Mucosa of gallbladder (tissue), 1 donor: ENCODE measurements at regions not wholly inside any gene's neighbourhood (a gene's known extent, or its start where the extent isn't known, plus 50 kb on each side); places are given as distances from the start of the nearest gene placed in this dataset.
"Not testable (repeated sequence)": the region's sequence is repeated elsewhere in the genome, so short reads cannot be mapped to it uniquely, and the experiment has no call there.

Experiments used
- DNase-seq: peaks from one replicate; pipeline ENCODE4 v3.0.0-alpha.2; 2020; ENCODE audit warnings: low spot score
- donor health status: DM: no; HTN: no; CAD: no.

DNA sequence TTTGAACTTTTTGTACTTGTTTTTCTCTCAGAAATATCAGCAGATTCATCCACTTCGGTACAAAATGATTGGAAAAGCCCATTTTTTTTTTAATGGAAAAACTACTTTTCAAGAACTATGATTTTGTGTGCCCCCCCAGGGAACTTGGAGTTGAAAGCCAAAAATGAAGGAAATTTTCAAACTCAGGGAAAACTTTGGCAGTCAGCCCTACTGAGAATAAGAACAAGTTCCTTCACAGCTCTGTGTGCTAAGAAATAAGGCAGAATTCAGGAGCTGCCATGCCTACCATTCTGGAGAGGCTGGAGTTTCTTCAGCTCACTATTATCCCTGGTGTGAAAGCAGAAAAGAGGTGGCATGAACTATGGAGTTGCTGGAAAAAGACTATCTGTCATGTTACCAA is 226.0 kb upstream of the SLC35G4 start:
- no peak for DNase-seq

DNA sequence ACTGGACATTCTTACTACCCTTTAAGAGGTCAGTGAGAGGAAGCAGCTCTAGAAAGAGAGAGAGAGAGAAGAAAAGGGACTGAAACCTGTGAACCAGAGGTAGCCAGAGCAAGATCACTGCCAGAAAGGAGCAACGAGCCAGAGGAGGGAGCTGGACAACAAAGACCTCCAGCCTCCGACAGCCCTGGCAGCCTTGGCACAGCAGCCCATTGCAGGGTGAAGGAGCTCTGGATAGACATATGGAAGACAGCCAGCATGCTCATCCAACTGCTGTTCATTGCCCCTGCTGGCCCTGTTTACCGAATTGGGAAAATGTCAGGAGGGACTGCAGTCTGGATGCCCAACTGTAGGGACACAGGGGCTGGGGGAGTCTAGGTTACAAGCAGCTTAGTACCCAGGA is 228.4 kb upstream of the SLC35G4 start:
- DNase-seq = no peak

DNA sequence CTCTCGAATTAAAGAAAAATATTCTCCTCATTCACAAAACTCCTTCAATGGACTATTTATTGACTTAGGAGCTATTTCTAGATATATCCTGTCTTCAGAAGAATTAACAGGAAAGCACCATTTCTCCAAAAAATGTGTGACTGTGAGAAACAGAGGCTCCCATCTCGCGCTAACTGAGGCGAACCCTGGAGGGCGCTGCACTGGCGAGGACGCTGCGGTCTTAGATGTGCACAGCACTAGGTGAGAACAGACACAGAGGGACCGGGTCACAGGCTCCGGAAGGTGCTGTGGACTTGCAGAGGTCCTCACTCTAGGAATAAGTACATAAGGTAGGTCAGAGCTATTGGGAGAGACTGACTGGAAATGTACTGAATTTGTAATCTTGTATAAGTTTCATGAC is 229.7 kb upstream of the SLC35G4 start:
- no peak for DNase-seq

DNA sequence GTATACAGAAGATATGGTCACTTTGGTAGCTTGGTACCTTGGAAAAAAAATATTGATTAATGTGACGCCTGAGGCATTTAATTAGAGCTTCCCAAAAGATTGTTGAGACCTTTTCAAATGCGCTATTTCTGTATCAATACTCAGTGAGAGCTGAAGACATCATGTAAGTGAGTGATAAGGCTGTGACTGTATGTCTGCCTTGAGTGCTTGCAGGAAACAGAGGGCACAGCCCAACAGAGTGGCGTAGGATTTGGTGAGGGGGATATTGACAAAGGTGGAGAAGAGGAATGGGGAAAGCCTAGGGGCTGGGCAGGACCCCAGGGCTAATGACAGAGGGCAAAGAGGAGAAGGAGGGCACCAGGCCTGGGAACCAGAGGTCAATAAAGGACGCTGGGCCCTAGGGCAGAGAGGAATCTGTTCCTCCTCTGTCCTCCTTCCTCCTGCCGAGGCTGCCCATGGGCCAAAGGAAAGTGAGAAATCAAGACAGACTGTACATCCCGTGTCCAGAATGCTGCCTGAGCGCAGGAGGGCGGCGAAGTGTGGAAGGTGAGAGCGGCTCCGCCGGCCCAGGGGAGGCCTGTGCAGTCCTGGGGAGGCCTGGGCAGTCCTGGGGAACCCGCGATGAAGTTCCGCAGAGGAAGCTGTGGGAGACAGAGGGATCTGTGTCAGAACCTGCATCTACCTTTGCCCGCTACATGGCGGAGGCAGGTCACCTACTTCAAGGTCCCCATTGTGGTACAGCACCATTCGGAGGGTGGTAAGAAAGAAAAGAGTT is 228.6 kb upstream of the PIEZO2 start:
- no peak for DNase-seq

DNA sequence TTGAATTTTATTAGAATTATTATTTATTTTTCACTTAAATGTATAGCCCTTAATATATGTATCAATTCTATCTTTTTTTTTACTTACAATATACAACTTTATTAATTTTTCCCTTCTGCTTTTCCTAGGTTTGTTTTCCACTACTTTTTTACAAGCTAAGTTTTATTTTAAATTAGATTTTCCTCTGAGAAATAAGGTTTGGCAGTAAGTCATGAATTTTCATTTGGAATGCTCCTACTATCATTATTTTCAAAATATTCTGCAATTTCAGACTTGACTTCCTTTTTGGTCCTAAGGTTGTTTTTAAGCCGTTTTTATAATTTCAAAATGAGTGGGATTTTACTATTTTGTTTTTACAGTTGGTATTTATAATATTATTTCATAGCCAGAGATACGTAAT is 222.8 kb upstream of the PIEZO2 start:
- DNase-seq = no peak

DNA sequence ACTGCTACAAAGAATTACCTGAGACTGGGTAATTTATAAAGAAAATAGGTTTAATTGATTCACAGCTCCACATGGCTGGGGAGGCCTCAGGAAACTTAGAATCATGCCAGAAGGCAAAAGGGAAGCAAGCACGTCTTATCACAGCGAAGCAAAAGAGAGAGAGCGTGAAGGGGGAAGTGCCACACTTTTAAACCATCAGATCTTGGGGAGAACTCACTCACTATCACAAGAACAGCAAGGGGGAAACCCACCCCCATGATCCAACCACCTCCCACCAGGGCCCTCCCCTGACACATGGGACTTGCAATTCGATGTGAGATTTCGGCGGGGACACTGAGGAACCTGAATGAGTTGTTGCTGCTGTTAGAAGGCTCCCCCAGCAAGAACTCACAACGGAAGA is 220.2 kb upstream of the PIEZO2 start:
- DNase-seq = no peak

DNA sequence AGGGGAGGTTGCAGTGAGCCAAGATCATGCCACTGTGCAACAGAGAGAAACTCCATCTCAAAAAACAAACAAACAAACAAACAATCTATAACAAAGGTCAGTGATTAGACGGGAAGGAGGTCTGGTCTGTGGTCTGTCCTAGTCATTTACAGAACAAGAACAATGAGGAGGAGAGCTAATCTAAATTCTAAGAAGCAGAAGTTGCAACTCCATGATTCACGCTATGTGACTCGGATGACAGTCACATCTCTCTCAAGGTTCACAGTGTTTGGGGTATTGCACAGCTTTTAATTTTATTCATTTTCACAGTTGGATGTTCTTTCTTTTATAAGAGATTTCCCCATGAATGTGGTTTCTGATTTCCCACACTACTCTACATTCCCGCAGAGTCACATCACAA is 218.7 kb upstream of the PIEZO2 start:
- DNase-seq = no peak

DNA sequence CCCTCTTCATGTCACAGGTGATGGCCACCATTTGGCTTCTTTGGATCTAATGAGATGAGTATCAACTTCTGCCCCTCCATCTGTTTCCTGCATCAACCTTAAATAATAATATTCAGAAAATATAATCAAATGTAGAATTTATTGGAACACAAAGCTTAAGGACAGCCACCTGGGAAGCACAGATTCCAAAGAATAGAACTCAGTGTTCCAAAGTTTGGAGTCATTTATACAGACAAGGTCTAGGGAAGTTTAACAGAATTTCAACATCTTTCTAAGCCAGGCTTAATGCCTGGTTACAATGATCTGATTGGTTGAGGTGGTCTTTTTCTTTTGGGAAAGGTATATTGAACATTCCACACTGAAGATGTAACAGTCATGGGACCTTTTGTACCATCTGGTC is 218.0 kb upstream of the PIEZO2 start:
- no peak for DNase-seq

DNA sequence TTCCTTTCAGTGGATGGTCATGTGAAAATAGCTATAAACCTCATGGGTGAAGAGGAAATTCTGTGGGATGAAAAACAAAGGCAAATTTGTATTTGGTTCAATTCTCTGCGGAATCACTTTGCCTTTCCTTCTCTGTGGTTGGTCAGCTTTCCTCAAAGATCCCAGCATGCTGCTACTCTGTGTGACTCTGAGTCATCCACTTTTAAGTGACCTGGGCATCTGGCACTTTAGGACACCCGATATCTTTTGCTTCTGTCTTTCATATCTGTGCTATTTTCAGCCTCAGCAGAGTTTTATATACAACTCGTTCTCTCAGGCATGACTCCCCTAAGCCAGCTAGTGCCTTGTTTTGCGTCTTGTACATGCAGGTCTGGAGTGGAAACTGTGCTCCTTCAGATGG is 217.0 kb upstream of the PIEZO2 start:
- DNase-seq = no peak

DNA sequence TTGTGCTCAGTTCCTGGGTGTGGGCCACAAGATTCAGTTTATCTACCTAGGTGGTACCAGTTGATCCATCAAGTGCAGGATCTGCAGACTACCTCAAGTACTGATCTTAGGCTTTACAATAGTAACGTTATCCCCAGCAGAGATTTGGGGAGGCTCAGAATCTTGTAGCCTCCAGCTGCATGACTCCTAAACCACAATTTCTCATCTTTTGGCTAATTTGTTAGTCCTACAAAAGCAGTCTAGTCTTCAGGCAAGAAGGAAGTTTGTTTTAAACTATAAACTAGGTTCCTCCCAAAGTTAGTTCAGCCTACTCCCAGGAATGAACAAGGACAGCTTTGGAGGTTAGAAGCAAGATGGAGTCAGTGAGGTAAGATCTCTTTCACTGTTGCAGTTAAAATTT is 213.5 kb upstream of the PIEZO2 start:
- no peak for DNase-seq

DNA sequence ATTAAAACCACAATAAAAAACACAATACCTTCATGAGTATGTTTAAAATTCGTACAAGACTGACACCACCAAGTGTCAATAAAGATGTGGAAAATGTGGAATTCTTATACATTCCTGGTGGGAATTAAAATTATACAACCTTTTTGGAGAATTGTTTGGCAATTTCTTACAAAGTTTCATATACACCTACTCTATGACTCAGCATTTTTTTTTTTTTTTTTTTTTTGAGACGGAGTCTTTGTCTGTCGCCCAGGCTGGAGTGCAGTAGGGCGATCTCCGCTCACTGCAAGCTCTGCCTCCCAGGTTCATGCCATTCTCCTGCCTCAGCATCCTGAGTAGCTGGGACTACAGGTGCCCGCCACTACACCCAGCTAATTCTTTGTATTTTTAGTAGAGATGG is 212.5 kb upstream of the PIEZO2 start:
- DNase-seq = not testable (repeated sequence)

DNA sequence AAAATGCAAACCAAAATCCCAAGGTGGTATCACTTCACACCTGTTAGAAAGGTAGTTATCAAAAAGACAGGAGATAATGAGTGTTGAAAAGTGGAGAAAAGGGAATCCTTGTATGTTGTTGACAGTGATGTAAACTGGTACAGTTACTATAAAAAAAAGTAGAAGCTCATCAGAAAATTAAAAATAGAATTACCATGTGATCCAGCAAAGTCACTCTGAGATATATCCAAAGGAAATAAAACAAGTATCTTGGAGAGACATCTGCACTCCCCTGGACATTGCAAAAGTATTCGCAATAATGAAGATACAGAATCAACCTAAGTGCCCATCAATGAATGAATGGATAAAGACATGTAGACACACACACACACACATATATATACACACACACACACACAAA is 208.3 kb upstream of the PIEZO2 start:
- DNase-seq = no peak

DNA sequence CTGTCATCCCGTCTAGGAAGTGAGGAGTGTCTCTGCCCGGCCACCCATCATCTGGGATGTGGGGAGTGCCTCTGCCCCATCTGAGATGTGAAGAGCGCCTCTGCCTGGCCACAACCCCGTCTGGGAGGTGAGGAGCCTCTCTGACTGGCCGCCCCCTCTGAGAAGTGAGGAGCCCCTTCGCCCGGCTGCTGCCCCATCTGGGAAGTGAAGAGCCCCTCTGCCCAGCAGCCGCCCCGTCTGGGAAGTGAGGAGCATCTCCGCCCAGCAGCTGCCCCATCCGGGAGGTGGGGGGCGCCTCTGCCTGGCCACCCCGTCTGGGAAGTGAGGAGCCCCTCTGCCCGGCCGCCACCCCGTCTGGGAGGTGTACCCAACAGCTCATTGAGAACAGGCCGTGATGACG is 195.2 kb upstream of the PIEZO2 start:
- not testable (repeated sequence) for DNase-seq

DNA sequence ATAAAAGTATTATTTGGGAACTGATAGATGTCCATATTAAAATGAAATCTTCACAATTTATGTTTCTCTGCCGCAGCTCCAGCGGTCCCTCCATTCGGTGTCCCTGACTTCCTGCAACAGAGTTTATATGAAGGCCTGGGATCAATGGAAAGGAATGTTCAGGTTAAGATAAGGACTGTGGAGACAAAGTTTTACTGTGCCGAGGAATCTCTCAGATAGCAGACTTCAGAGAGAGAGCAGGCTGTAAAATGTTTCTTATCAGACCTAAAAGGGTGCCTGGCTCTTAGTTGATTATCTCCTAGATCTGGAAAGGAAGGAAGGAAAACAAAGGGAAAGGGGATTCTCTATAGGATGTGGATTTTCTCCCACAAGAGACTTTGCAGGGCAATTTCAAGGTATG is 193.7 kb upstream of the PIEZO2 start:
- no peak for DNase-seq

DNA sequence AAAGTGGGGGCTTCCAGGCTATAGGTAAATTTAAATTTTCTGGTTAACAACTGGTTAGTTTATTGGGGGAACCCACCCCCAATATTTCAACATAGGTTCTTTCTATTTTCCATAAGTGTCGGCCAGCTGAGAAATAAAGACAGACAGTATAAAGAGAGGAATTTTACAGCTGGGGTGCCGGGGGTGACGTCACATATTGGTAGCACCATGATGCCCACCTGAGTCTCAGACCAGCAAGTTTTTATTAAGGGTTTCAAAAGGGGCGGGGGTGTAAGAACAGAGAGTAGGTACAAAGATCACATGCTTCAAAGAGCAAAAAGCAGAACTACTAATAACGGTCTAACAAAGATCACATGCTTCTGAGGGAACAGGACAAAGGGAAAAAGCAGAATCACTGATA is 192.7 kb upstream of the PIEZO2 start:
- not testable (repeated sequence) for DNase-seq

DNA sequence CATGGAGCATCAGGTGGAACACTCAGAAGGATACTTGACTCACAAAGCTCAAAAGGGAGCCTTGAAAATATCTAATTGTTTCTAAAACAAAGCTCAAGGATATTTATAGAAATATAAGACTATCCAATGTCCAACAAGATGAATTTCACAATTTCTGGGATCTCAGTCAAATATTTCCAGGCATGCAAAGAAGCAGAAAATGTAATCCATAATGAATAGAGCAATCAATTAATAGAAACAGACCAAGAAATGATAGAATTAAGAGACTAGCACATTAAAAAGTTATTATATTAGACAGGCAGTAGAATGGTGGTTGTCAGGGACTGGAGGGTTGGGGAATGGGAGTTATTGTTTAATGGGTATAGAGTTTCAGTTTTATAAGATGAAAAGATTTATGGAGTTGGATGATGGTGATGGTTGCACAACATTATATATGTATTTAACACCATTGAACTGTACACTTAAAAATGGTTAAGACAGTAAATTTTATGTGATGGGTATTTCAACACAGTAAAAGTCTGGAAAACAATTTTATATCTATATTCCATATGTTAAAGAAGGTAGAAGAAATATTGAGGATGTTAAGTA is 189.9 kb upstream of the PIEZO2 start:
- DNase-seq = no peak

DNA sequence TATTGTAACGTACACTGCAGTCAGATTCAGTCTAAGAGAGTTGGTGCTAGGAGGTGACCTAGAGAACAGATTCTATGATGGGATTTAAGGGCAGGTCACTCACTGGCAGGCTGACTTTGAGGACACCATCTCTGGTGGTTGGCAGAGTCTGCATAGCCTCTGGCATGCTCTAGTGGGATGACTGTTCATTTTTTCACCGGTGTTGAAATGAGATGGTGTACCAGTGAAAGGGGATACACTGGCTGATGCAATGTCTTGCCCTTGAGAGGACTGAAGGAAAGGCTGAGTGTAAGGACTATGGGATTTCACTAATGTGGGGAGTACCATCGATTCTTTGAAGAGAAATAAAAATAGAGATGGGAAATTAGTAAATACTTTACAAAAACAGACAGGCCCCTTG is 186.9 kb upstream of the PIEZO2 start:
- no peak for DNase-seq

DNA sequence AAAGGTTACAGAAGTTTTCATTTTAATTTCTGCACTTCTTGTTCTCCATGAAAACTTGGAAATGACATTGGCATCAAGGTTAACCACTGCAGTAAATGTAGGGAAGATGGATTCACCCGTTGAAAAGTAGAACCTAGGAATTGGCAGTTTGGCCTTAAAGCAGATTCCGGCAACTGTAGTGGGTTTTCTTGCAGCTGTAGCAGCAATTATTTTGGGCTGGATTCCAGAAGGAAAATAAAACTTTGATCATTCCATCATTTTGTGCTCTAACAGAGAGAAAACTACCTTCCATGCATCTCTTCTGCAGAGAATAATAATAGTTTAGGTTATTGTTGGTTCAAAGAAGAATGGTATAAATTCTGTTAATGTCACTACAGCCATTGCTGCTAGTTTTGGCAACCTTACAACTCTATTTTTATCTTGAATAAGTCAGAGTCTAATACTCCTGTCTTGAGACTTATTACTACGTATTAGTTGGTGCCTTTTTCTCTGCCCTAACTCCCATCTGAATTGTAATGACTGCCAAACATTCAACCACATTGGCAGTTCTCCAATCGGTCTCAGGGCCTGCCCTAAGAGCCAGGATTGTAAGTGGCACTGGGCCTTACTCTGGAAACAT is 178.1 kb upstream of the PIEZO2 start:
- no peak for DNase-seq

DNA sequence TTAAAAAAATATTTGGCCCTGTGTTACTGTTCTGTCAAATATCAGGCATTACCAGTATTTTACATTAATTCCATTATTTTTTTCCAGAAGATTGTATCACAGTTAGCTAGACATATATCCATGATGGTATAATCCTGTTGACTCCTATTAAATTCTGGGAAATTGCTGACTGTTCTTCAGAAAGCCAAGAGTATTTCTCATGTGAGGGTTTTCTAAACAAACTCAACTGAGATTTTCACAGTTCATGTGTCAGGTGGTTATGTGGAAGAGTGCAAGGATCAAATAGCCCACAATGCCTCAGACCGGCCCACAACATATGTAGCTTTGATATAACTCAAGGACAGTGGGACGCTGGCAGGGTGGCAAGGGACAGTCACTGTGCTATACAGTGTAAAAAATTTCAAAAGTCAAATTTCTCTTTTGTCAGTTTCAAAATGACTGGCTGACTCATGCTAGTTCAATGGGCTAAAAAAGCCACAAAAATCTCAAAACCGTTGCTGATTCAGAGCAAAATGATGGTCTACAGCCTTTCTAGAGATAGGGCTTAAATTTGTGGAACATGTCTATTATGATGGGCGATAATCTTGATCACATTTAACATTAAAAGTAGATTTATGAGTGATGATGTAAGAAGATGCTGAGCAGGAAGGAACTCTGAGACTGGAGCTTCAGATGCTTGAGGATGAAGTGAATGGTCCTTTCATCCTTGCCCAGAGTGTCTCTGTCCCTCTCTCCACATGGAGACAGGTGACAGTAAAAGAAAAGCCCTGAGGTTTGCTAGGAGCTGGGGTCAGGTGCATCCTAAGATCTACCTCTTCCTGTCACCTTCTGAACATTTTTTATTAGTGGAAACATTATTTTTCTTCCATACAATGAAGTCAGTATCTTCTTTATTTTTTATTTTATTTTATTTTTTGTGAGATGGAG is 175.8 kb upstream of the PIEZO2 start:
- no peak for DNase-seq

DNA sequence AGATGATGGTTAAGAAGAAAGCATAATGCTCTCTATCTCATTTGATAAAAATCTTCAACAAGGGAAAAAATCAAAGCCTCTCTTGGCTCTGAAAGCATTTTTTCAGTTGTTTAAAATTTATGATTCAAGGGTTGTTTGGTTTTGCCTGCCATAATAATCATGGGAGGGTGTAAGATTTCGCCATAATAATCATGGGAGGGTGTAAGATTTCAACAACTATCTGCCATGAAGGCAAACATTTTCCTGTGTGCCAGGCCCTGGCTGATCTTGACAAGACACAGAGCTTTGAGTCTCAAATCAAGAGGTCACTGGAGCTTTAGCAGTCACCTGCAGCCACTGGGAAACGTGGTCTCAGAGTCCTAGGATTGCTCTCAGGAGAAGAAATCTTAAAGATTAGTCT is 175.1 kb upstream of the PIEZO2 start:
- no peak for DNase-seq

DNA sequence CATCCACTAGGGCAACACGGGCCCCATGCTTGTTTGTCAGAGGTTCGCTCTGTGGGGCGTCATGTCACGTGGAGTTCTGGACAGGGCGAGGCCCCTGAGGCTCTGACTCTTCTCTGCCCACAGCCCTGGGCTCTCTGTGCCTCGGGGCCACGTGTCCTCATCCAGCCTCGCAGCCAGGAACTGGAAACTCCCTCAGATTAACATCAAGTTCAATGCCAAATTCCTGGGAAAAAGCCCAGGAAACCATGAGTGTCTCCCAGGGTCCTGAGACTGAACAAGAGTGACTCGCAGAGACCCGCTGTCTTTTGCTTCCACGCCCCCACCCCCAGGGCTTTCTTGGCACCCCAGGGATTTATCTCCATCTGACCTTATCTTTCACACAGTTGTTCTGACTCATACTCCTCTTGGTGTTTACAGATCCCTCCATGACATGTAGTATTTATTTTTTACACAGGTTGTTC is 174.0 kb upstream of the PIEZO2 start:
- DNase-seq = no peak

DNA sequence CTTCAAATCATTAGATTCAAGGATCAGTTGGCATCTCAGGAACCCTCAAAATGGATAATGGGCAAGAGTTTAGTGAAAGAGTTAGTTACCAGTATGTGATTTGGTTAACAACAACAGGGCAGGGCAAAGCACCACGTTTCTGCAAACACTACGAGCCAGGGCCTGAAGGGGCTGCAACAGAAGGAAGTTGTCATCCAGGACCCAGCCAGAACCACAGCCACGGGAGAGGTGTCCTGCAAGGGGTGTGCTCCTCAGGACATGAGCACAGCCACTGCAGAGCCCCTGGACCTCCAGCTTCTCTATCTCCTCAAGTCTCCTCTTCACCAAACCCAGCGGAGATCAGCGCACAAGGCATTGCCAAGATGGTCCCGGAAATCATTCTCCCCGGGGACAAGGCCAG is 173.3 kb upstream of the PIEZO2 start:
- no peak for DNase-seq
